ENCODE measurements at regions not wholly inside any gene's neighbourhood (a gene's known extent, or its start where the extent isn't known, plus 50 kb on each side); places are given as distances from the start of the nearest gene placed in this dataset.

DNA sequence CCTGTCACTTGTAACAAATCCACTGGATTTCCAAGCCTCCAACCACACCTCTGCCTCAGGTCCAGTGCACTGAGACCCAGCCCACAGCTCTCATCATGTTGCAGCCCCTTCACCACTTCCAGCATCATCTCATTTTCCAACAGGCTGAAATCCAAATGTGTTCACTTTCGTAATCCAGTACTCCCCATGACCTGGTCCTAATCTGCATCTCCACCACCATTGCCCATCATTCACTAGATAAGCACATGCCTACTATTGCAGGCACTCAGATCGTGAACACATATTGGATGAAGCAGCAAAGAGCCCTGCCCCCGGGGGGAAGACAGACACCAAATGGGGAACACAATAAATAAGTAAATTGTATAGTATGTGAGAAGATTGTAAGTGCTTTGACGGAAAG lies 76.1 kb upstream of the INSIG1 start:
- no peak overlapping the region for H3K4me3 ChIP-seq (ENCODE audit: low read length)
- TF ChIP-seq ZNF274 (IDR thresholded peaks at IDR 0.05; ENCODE audit: low read depth, low read length): no peak

DNA sequence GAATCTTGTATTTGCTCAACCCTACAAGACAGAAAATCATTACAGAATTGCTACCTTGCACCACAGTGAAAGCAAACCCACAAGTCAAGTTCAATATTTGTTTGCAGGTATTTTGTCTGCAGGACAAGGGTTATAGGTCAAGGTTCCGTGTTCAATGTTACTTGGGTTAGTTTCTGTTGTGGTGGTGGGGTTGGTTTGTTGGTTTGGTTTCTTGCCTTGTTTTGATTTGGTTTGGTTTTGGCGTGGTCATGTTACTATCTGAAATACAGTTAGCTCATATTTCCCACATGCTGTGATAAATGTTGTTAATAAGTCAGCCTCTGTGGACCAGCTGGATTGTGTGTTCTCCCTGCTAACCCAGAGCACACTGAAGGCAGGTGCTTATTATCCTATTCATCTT lies 75.6 kb upstream of the INSIG1 start:
- no peak overlapping the region for H3K4me3 ChIP-seq (ENCODE audit: low read length)
- TF ChIP-seq ZNF274 (IDR thresholded peaks at IDR 0.05; ENCODE audit: low read depth, low read length): no peak

DNA sequence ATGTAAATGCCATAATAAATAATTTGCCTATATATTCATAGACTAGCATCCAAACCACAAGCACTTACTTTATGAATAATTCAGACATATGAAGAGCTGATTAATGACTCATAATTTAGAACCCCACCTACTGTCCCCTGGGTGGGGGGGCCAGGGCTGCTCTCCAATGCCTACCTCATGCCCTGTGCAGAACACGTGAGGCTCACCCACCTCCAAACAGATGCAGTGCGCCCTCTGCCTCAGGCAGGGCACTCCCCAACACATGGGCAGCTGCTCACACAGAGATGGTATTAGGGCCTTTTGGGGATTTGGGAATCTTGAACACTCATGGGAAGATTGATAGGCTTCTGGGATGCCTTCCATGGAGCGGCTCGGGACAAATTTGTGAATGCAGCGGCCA lies 75.1 kb upstream of the INSIG1 start:
- no peak for TF ChIP-seq ZNF274 (IDR thresholded peaks at IDR 0.05; ENCODE audit: low read depth, low read length)

DNA sequence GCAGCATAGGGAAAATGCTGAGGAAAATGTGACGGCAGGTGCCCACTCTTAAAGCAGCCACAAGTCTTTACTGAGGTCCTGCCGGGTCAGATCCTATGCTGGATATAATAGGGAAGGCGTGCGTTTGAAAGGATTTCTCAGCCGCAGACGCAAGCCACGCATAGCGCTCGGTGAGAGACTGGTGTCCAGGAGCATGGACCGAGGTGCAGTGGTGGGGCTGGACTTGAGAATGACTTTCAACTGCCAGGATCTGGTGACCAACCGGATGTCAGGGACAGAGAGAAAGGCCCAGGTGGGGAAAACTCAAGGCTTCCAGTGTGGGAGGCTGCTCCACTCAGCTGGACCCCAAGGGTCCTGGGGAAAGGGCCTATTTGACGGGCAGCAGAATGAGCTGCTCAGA lies 74.7 kb upstream of the INSIG1 start:
- no peak for TF ChIP-seq ZNF274 (IDR thresholded peaks at IDR 0.05; ENCODE audit: low read depth, low read length)
- no peak overlapping the region for H3K4me3 ChIP-seq (ENCODE audit: low read length)

More for the DNA sequence above, 75.1 kb upstream of the INSIG1 start:
- H3K4me3 ChIP-seq (ENCODE audit: low read length): no peak overlapping the region

DNA sequence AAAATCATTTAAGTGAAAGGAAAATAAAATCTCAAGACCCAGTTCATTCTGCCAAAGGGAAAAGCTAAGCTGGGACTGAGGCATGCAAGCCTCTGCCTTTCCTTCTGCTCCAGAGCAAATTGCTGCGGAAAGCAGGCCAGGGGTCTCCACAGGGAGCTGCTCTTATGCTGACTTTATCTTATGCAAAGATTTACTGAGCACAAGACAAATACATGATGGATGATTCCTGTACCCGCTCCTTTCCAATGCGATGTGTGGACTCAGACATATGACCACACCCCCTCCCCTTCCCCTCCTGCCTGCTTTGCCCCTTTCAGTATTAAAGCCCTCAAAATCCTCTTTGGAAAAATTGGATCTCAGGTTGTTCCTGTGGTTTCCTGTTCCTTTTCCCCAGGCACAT lies 74.2 kb upstream of the INSIG1 start:
- TF ChIP-seq ZNF274 (IDR thresholded peaks at IDR 0.05; ENCODE audit: low read depth, low read length): no peak

DNA sequence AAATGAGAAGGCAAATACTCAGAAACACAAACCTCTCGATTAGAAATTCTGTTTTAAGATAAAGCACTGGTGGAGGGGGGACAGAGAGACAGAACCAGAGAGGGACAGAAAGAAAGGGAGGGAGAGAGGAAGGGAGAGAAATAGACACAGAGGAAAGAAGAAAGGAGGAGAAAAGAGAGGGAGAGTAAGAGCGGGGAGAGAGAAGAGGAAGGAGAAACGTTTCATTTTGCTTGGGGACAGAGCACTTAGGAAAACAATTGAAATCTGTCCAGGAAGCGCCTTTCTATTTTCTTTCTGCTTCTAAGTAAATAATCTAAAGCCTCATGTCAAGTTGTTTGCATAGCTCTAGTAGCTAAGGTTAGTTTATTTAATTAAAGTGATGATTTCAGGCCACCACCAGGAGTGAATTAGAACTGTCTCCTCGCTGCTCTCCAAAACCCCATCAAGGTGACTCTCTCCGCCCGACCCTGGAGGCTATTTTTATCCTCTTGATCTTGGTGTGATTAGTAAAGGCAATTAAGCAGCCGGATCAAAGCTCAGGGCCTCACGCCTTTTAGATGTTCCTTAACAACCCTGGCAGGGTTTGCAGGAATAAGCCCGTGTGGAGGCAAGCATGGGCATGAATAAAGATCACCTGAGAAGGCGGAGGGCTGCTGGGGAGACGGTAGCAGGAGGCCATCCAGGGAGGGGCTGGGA lies 73.4 kb upstream of the INSIG1 start:
- H3K4me3 ChIP-seq (ENCODE audit: low read length): no peak overlapping the region
- no peak for TF ChIP-seq ZNF274 (IDR thresholded peaks at IDR 0.05; ENCODE audit: low read depth, low read length)

More for the DNA sequence above, 74.2 kb upstream of the INSIG1 start:
- H3K4me3 ChIP-seq (ENCODE audit: low read length): no peak overlapping the region

DNA sequence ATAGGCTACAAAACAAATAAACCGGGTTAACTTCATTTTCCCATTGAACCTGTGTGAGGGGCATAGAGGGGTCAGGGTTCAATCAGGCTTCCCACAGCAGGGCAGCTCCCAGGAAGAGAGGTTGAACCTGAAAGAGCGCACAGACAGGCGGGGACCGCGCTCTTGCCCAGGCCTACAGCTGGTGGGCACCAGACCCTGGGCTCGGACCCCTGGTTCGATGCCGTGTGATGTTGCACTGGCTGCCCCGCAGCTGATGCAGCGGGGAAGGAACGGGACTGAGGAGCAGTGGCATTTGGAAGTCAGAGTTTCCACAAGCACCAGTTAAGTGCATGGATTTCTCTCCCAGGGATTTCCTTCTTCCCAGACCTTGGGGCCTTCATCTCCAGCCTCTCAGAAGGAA lies 72.6 kb upstream of the INSIG1 start:
- no peak for TF ChIP-seq ZNF274 (IDR thresholded peaks at IDR 0.05; ENCODE audit: low read depth, low read length)
- H3K4me3 ChIP-seq (ENCODE audit: low read length): no peak overlapping the region

DNA sequence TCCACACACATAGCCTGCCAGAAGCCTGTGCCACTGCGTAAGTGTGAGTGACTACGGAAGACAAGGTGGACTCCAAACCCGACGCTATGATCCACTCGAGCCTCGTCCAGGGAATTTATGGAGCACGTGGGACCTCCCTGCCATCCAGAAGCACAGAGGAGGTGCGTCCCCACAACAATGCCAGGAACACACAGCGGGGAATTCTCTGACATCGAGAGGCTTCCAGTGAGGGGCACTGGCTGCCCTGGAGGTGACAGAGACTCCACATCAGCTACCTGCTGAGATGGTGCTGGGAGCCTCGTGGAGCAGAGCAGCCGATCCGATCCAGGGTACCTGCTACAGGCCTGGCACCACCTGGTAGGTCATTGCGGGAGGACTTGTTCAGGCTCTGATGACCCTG lies 72.2 kb upstream of the INSIG1 start:
- no peak overlapping the region for H3K4me3 ChIP-seq (ENCODE audit: low read length)
- no peak for TF ChIP-seq ZNF274 (IDR thresholded peaks at IDR 0.05; ENCODE audit: low read depth, low read length)

DNA sequence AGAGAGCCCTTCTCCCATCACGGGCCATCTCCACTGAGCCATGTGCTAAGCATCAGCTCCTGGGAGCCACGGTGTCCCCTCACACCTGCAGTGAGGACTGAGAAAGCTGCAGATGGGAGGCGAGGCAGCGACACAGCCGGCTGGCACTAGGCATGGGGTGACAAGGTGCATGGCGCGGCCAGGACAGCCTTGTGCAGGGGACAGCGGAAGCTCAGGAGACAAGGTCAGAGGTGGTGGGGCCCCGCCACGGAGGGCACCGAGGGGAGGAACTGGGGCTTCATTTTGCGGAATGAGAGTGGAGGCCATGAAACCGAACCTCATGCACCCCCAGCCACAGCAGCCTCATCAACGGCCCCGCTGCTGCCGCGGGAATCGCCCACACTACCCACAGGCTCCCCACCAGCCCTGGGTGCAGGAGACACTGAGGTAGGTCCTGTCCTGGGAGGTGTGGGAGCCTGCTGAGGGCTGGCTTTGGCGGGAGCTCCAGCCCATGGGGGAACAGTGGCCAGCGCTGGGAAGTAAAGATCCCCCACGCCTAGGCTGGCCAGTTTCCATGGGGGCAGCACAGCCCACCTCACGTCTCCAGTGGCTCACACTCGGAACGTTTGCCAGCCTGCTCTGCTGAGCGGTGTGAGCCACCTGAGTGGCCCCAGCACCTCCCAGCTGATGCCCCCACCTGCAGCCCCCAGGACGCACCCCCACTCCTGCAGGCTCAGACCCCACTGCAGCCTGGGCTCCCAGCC lies 71.2 kb upstream of the INSIG1 start:
- no peak overlapping the region for H3K4me3 ChIP-seq (ENCODE audit: low read length)
- no peak for TF ChIP-seq ZNF274 (IDR thresholded peaks at IDR 0.05; ENCODE audit: low read depth, low read length)

DNA sequence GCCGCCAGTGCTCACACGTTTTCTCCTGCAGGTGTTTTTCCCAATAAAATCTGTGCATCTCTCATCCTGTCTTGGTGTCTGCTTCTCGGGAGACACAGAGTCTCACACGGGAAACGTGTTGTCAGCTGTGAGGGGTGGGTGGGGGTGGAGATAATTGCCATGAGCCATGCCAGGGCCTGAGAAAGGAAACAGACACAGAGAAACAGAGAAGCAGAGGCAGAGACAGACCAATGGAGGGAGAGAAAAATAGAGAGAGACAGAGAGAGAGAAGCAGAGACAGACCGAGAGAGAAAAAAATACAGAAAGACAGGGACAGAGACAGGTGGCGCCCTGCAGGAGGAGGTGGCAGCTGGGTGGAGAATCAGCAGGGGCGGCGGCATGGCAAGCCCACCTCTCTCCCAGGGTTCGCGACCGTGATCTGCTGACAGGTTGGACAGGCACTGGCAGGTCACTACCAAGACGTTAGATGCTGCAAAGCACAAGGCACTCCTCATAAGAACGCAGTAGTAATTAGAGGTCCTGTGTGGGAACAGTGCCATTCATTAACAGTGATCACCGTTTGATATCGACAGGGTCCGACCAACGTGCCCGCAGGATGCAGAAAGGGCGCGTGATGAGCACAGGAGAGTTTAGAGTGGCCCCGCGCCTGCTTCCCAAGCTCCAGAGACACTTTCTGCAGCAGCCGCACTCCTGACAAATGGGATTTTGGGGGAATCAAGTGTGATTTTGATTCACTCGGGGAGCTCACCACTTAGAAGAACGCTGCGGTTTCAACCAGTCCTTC lies 70.5 kb upstream of the INSIG1 start:
- H3K4me3 ChIP-seq (ENCODE audit: low read length): no peak overlapping the region
- no peak for TF ChIP-seq ZNF274 (IDR thresholded peaks at IDR 0.05; ENCODE audit: low read depth, low read length)

DNA sequence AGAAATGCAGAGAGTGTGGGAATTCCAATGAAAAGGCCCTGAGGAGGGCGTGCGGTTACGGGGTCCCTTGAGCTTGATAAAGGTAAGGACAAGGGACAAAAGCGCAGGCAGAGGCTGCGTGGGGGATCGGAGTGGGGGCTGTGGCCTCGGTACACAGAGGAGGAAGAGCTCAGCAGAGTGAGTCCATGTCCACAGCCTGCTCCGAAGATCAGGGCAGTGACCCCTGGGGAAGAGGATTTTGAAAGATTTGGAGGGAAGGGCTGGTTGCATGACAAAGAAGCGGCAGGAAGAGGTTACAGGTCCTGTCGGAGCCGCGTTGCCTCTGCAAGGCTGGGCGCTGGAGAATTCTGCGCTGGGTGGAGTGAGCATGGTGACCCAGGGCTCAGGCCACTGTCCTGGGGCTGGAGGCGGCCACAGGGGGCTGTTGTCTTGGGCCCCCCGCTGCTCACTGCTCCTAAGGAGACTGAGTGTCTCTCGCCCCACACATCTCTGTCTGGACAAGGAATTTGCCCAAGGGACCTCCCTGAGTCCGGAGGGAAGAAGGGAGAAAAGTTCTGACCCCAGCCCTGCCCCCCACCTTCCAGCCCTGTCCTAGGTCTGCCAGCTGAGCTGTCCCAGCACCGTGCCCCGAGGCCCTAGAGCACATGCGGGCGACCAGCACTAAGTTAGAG lies 69.8 kb upstream of the INSIG1 start:
- H3K4me3 ChIP-seq (ENCODE audit: low read length): no peak overlapping the region
- no peak for TF ChIP-seq ZNF274 (IDR thresholded peaks at IDR 0.05; ENCODE audit: low read depth, low read length)

DNA sequence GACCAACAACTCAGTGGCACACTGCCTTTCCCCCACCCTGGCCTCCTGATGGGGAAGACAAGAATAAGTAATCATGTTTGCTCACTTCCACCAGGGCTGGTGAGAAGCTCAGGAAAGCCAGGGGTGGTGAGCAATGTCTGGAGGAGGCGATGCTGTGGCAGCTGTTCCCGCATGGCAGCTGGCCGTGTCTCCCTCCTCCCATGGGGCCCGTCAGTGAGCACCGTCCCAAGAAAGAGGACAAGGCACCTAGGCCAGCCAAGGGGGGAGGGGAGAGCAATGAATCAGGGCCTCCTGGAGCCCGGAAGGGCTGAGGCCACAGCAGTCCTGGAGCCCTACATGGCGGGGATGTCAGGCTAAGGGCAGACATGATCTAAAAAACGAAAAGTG lies 69.2 kb upstream of the INSIG1 start:
- no peak for TF ChIP-seq ZNF274 (IDR thresholded peaks at IDR 0.05; ENCODE audit: low read depth, low read length)
- no peak overlapping the region for H3K4me3 ChIP-seq (ENCODE audit: low read length)

DNA sequence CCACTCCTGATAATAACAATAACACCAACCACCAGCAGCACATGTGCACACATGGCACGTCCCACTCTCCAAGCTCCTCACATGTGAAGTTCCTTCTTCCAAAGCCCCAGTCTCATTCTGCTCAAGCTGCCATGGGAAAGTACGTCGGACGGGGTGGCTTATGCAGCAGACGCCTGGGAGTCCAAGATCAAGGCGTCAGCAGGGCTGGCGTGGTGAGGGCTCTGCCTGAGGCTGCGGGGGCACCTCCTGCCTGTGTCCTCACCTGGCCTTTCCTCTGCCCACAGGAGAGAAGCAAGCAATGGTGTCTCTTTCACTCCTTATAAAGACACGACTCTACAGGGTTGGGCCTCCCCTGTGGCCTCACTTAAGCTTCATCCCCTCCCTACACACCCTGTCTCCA lies 68.8 kb upstream of the INSIG1 start:
- no peak for TF ChIP-seq ZNF274 (IDR thresholded peaks at IDR 0.05; ENCODE audit: low read depth, low read length)
- no peak overlapping the region for H3K4me3 ChIP-seq (ENCODE audit: low read length)

DNA sequence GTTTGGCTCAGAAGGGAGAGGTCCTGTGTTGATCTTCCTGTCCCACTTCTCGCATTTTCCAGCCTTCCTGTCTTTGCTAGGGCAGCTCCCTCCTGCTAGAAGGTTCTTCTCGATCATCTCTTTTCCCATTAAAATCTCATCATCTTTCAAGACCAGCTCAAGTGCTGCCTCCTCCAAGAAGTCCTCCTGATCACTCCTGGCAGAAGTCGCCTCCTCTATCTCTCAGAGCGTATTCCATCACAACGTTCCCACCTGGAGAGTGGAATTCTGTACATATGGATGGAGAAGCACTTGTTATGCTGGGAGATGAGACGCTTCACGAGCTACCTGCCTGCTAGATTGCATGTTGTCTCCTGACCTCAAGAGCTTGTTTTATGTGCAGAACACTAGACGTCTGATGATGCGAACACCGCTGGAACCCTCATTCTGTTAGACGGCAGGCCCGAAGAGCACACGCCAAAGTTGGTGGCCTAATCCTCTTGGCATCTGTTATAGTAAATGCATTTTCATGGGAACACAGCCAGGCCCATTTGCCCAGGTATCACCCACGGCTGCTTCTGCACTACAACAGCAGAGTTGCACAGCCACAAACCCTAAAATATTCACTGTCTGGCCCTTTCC lies 68.0 kb upstream of the INSIG1 start:
- H3K4me3 ChIP-seq (ENCODE audit: low read length): no peak overlapping the region
- TF ChIP-seq ZNF274 (IDR thresholded peaks at IDR 0.05; ENCODE audit: low read depth, low read length): no peak
